Mesothelial cell of epicardium (in vitro differentiated cells): ENCODE measurements at regions not wholly inside any gene's neighbourhood (a gene's known extent, or its start where the extent isn't known, plus 50 kb on each side); places are given as distances from the start of the nearest gene placed in this dataset.
A peak's percentile ranks its signal among the peaks of the same experiment; 100 is the strongest.

Experiments
- DNase-seq, 2 experiments: peaks; one replicate each; pipeline ENCODE4 v3.0.0; 2021; ENCODE audit warnings: low spot score in 2 of 2; ENCODE audit not compliant: unreplicated experiment in 2 of 2
- H3K27ac Mint-ChIP-seq: 2 replicates; pipeline ENCODE4 v1.8.0; 2021; ENCODE audit warnings: mixed read lengths
- H3K27me3 Mint-ChIP-seq: 2 replicates; pipeline ENCODE4 v1.8.0; 2021; ENCODE audit warnings: low read depth, mixed read lengths
- H3K36me3 Mint-ChIP-seq: 2 replicates; pipeline ENCODE4 v1.8.0; 2021; ENCODE audit warnings: mixed read lengths
- H3K4me1 Mint-ChIP-seq: 2 replicates; pipeline ENCODE4 v1.8.0; 2021; ENCODE audit warnings: mixed read lengths
- H3K4me3 Mint-ChIP-seq: 2 replicates; pipeline ENCODE4 v1.8.0; 2021; ENCODE audit warnings: mild to moderate bottlenecking, moderate library complexity, mixed read lengths
- H3K9me3 Mint-ChIP-seq: 2 replicates; pipeline ENCODE4 v1.8.0; 2021; ENCODE audit warnings: mixed read lengths
- CTCF ChIP-seq: fragments of 200-600 bp; sonication (generic); IDR thresholded peaks from one replicate; pipeline ENCODE4 v1.5.0; 2021; ENCODE audit warnings: antibody characterized with exemption; ENCODE audit not compliant: unreplicated experiment

- Mint-ChIP-seq H3K27ac (no peak overlapping the region), H3K4me1 (no peaks in the 10 kb centered on the region), H3K36me3 (no peaks in the 10 kb centered on the region), H3K4me3 (no peak overlapping the region), H3K9me3 (no peaks in the 10 kb centered on the region), H3K27me3 (peaks cover 2% of the 10 kb centered on the region)
- no peak for TF ChIP-seq CTCF
- peak in 1 of 2 experiments; percentile 25 for DNase-seq
Measured at GRCh38 chr3:194812176-194812575, 126.5 kb downstream of the FAM43A start.

GRCh38 chr3:194814878-194815357 is 129.2 kb downstream of the FAM43A start:
- DNase-seq = no peak
- TF ChIP-seq CTCF = no peak
- Mint-ChIP-seq H3K27me3 (peaks cover 9% of the 10 kb centered on the region), H3K4me1 (no peaks in the 10 kb centered on the region), H3K36me3 (no peaks in the 10 kb centered on the region), H3K9me3 (no peaks in the 10 kb centered on the region), H3K27ac (no peak overlapping the region), H3K4me3 (no peak overlapping the region)

DNA sequence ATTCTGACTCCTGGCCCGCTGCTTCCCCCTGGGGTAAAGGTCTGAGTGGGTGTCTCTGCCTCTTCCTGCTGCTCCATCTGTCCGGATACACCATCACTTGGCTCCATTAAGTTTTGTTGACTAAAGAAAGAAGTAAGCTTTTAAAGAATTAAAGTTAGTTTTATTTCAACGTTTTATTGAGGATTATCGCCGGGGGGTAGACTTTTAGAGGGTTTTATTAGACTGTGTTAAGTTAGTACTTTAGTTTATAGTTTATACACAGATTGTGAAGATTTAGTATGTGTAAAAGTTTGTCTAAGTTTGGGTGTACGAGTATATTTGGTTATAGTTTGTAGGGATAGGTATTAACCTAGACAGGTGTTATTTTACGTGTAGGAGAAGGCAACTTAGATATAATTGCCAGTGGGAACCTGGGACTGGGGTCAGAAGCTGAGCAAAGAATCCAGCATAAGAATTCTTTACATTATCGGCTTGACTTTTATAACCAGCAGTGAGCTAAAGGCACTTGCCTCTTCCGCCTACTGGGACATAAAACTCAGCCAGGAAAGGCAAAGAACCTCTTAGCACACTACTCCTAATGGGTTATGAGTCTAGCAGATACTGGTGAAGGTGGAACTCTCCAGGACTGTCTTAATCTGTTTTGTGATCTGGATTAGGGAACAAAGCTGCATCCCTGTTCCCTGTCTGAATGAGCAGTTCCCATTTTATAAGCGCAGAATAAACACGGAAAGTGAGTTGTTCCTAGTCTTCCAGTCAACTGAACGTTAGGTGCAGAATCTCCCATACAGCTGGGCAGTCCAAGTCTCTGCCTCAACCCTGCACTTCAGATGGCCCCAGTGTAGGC is 131.3 kb downstream of the FAM43A start:
- H3K27ac Mint-ChIP-seq = no peak overlapping the region
- DNase-seq = no peak
- H3K4me1 Mint-ChIP-seq = no peaks in the 10 kb centered on the region
- H3K9me3 Mint-ChIP-seq = no peaks in the 10 kb centered on the region
- no peak for TF ChIP-seq CTCF
- H3K4me3 Mint-ChIP-seq = no peak overlapping the region
- no peaks in the 10 kb centered on the region for H3K36me3 Mint-ChIP-seq
- H3K27me3 Mint-ChIP-seq = peaks cover 9% of the 10 kb centered on the region

GRCh38 chr3:194817592-194817930 is 131.9 kb downstream of the FAM43A start:
- no peaks in the 10 kb centered on the region for H3K9me3 Mint-ChIP-seq
- TF ChIP-seq CTCF = no peak
- no peak for DNase-seq
- H3K36me3 Mint-ChIP-seq = no peaks in the 10 kb centered on the region
- H3K4me3 Mint-ChIP-seq = no peak overlapping the region
- peaks cover 8% of the 10 kb centered on the region for H3K27me3 Mint-ChIP-seq
- H3K27ac Mint-ChIP-seq = no peak overlapping the region
- no peaks in the 10 kb centered on the region for H3K4me1 Mint-ChIP-seq

DNA sequence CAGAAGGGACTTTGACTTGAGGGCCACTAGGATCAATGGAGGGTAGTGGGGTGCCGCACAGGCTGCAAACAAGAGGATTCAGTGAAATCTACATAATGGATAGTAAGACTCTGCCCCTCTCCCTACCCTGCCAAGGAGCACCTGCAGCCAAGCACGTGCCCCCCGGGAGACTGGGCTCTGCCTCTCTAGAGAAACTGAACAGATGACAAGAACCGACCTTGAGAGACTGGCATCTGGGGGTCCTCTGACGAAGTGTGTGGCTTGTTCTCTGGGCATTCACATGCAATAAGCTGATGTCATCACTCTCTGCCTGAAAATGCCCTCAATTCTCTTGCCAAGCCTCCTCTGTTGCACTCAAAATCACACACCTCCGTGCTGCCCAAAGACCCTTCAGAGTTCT is 132.3 kb downstream of the FAM43A start:
- peaks cover 7% of the 10 kb centered on the region for H3K27me3 Mint-ChIP-seq
- H3K4me3 Mint-ChIP-seq = no peak overlapping the region
- no peak for DNase-seq
- H3K36me3 Mint-ChIP-seq = no peaks in the 10 kb centered on the region
- TF ChIP-seq CTCF = no peak
- H3K4me1 Mint-ChIP-seq = no peaks in the 10 kb centered on the region
- H3K27ac Mint-ChIP-seq = no peak overlapping the region
- no peaks in the 10 kb centered on the region for H3K9me3 Mint-ChIP-seq
